HG03354 (cell line): ENCODE measurements at regions not wholly inside any gene's neighbourhood (a gene's known extent, or its start where the extent isn't known, plus 50 kb on each side); places are given as distances from the start of the nearest gene placed in this dataset.
A peak's percentile ranks its signal among the peaks of the same experiment; 100 is the strongest.
"Not testable (repeated sequence)": the region's sequence is repeated elsewhere in the genome, so short reads cannot be mapped to it uniquely, and the experiment has no call there.

Experiments used
- ATAC-seq: cut with Tn5 transposase; IDR thresholded peaks from one replicate; pipeline ENCODE4 v1.9.1; 2021; ENCODE audit warnings: mild to moderate bottlenecking; ENCODE audit not compliant: unreplicated experiment, poor library complexity, severe bottlenecking

- no peak for ATAC-seq
Measured at GRCh38 chrX:115960440-115961084, 210.0 kb upstream of the AGTR2 start.

- ATAC-seq = no peak
Measured at GRCh38 chrX:115966920-115967319, 203.6 kb upstream of the AGTR2 start.

- peak; percentile 78 for ATAC-seq
Measured at GRCh38 chrX:115968436-115969252, 201.9 kb upstream of the AGTR2 start.

GRCh38 chrX:115970718-115971117, 199.8 kb upstream of the AGTR2 start:
- no peak for ATAC-seq

GRCh38 chrX:115972717-115973116, 197.8 kb upstream of the AGTR2 start:
- no peak for ATAC-seq

- ATAC-seq = no peak
Measured at GRCh38 chrX:115978068-115978467, 192.5 kb upstream of the AGTR2 start.

GRCh38 chrX:115983148-115983547, 187.4 kb upstream of the AGTR2 start:
- not testable (repeated sequence) for ATAC-seq

- not testable (repeated sequence) for ATAC-seq
Measured at GRCh38 chrX:115987464-115987863, 183.1 kb upstream of the AGTR2 start.

- ATAC-seq = no peak
Measured at GRCh38 chrX:115988825-115989224, 181.7 kb upstream of the AGTR2 start.

GRCh38 chrX:115989686-115990085, 180.9 kb upstream of the AGTR2 start:
- no peak for ATAC-seq

- no peak for ATAC-seq
Measured at GRCh38 chrX:116009346-116009745, 161.2 kb upstream of the AGTR2 start.

GRCh38 chrX:116009861-116010710, 160.5 kb upstream of the AGTR2 start:
- peak; percentile 83 for ATAC-seq

GRCh38 chrX:116010939-116011338, 159.6 kb upstream of the AGTR2 start:
- no peak for ATAC-seq

- no peak for ATAC-seq
Measured at GRCh38 chrX:116031331-116031730, 139.2 kb upstream of the AGTR2 start.
